ENCODE measurements at regions not wholly inside any gene's neighbourhood (a gene's known extent, or its start where the extent isn't known, plus 50 kb on each side); places are given as distances from the start of the nearest gene placed in this dataset.

GRCh38 chr7:386385-386784, 96.4 kb downstream of the FOXL3 start:
- Histone ChIP-seq H3K9ac (ENCODE audit: extremely low read depth, insufficient read length, low read length) (no peak overlapping the region), H4K8ac (replicated peaks; ENCODE audit: insufficient read length, low read depth, low read length) (no peak overlapping the region), H4K91ac (ENCODE audit: insufficient read length, low read depth, low read length) (no peak overlapping the region), H3K23ac (ENCODE audit: insufficient read length, low read depth, low read length) (no peak overlapping the region), H3K4me2 (ENCODE audit: insufficient read depth, insufficient read length, low read length) (no peak overlapping the region), H3K18ac (ENCODE audit: insufficient read length, low read depth, low read length) (no peak overlapping the region), H2AFZ (ENCODE audit: low read length) (no peak overlapping the region), H4K20me1 (ENCODE audit: control insufficient read depth, insufficient read depth, insufficient read length) (no peaks in the 10 kb centered on the region), H3K27me3 (ENCODE audit: insufficient read depth, low read length) (no peaks in the 10 kb centered on the region), H2AK5ac (ENCODE audit: insufficient read length, low read length) (no peak overlapping the region), H2BK12ac (ENCODE audit: insufficient read length, low read depth, low read length) (no peak overlapping the region), H3K14ac (ENCODE audit: insufficient read depth, low read length) (no peak overlapping the region), H3K79me1 (ENCODE audit: insufficient read depth, low read depth, low read length, poor library complexity, severe bottlenecking) (no peaks in the 10 kb centered on the region), H3K27ac (ENCODE audit: insufficient read length, low read depth, low read length) (no peak overlapping the region), H3K4me1 (ENCODE audit: insufficient read depth, low read length) (no peaks in the 10 kb centered on the region), H3K9me3 (ENCODE audit: control insufficient read depth, low read depth, low read length) (peaks cover 9% of the 10 kb centered on the region), H3K23me2 (ENCODE audit: insufficient read length, low read depth, low read length, poor library complexity, severe bottlenecking) (no peaks in the 10 kb centered on the region), H4K5ac (ENCODE audit: insufficient read length, low read depth, low read length) (no peak overlapping the region), H3T11ph (ENCODE audit: low read length) (no peak overlapping the region), H2BK15ac (ENCODE audit: low read depth, low read length) (no peak overlapping the region), H3K56ac (ENCODE audit: insufficient read length, low read depth, low read length) (no peak overlapping the region), H3K4ac (ENCODE audit: low read depth, low read length) (no peak overlapping the region), H2BK5ac (ENCODE audit: insufficient read length, low read length) (no peak overlapping the region), H2BK20ac (ENCODE audit: low read depth, low read length, poor library complexity, severe bottlenecking) (no peak overlapping the region), H2BK120ac (ENCODE audit: low read depth, low read length, poor library complexity, severe bottlenecking) (no peak overlapping the region), H3K79me2 (ENCODE audit: insufficient read depth, low read length) (no peaks in the 10 kb centered on the region)
- Mint-ChIP-seq H3K9me3 (peaks cover 17 to 27% of the 10 kb centered on the region in 2 experiments), H3K4me3 (no peak overlapping the region), H3K27me3 (ENCODE audit: low read depth) (peaks cover 49% of the 10 kb centered on the region), H3K27ac (no peak overlapping the region), H3K4me1 (peaks cover 0 to 3% of the 10 kb centered on the region in 2 experiments; a peak in 1 of 4 replicates), H3K36me3 (ENCODE audit: insufficient read depth in 1 of 3, low read depth in 3 of 3) (peaks cover under 1 to 15% (median 14%) of the 10 kb centered on the region in 3 experiments; a peak in 6 of 7 replicates)
- no peak for TF ChIP-seq CTCF (conservative IDR thresholded peaks at IDR 0.05)
- no CpG with 5 or more reads among the region's 11 CpGs for WGBS (ENCODE audit: extremely low coverage, insufficient read length, low lambda C conversion rate)
- DNase-seq = no peak
